Heart right ventricle (tissue), 16 donors: ENCODE measurements at regions not wholly inside any gene's neighbourhood (a gene's known extent, or its start where the extent isn't known, plus 50 kb on each side); places are given as distances from the start of the nearest gene placed in this dataset.

Experiments
- ATAC-seq, 8 donors: fragments of 200-7000 bp; cut with Tn5 transposase; one replicate each; pipeline ENCODE4 v1.9.1; 2020; ENCODE audit warnings: mild to moderate bottlenecking in 8 of 8, moderate library complexity in 8 of 8, moderate number of reproducible peaks in 1 of 8
- DNase-seq, 2 donors: peaks; one replicate each; pipeline ENCODE4 v3.0.0-alpha.2; 2020
- H3K27ac ChIP-seq, 10 donors: fragments of 200-600 bp; sonication (generic) in 2 of 10; one replicate each; pipeline versions ENCODE4 v1.5.0 to v1.8.0; 2020 to 2022; ENCODE audit warnings: mild to moderate bottlenecking in 3 of 10
- H3K27me3 ChIP-seq, 7 donors: fragments of 200-600 bp; one replicate each; pipeline ENCODE4 v1.8.0; 2021 to 2022; ENCODE audit warnings: mild to moderate bottlenecking in 2 of 7
- H3K36me3 ChIP-seq, 9 donors: fragments of 200-600 bp; sonication (generic) in 1 of 9; one replicate each; pipeline versions ENCODE4 v1.5.0 to v1.8.0; 2020 to 2022; ENCODE audit warnings: mild to moderate bottlenecking in 2 of 9
- H3K4me1 ChIP-seq, 9 donors: fragments of 200-600 bp; sonication (generic) in 1 of 9; one replicate each; pipeline versions ENCODE4 v1.5.0 to v1.8.0; 2020 to 2022; ENCODE audit warnings: mild to moderate bottlenecking in 4 of 9
- H3K4me3 ChIP-seq, 10 donors: fragments of 200-600 bp; sonication (generic) in 2 of 10; one replicate each; pipeline versions ENCODE4 v1.5.0 to v1.8.0; 2020 to 2022; ENCODE audit warnings: mild to moderate bottlenecking in 7 of 10, moderate library complexity in 2 of 10
- H3K9me3 ChIP-seq, 11 donors: fragments of 200-600 bp in 10 of 11; sonication (generic) in 2 of 11; one replicate each; pipeline versions ENCODE4 v1.5.0 to v1.8.0; 2013 to 2022; ENCODE audit warnings: mild to moderate bottlenecking in 2 of 11, control low read depth in 1 of 11, moderate library complexity in 1 of 11
- CTCF ChIP-seq, 9 donors: fragments of 200-600 bp; sonication (generic) in 2 of 9; IDR thresholded peaks; one replicate each; pipeline versions ENCODE4 v1.5.0 to v1.8.0; 2021 to 2022; ENCODE audit warnings: antibody characterized with exemption in 9 of 9, mild to moderate bottlenecking in 5 of 9, moderate library complexity in 1 of 9
- WGBS, 2 donors: extraction: QIAGEN DNeasy Blood & Tissue Kit; methylation state at CpG; one replicate each; pipeline ENCODE4 v1.1.7; 2013; ENCODE audit warnings: inconsistent platforms in 1 of 2; 5-methylcytosine and 5-hydroxymethylcytosine counted together
- intact Hi-C, 10 donors: fragments of 100-400 bp; cut with DNase I; formaldehyde crosslinking; loops; one replicate each; pipeline versions ENCODE4 v1.11.1 to v1.14.2; 2022
- donor health status: Arrhythmogenic right ventricular cardiomyopathy.
- donor health status: ischemic (EF 13 %, LVEDD 7.1; RV severe dilation, severe dysfunction).
- donor health status: healthy with polysubstance abuse.
- donor health status: DM: no; HTN: yes; CAD: no.
- donor health status: DM: no; HTN: no; CAD: no.
- donor health status: ischemic (EF 25% LVEDD 6.9; RV normal size, moderate dysfunction).
- donor health status: ischemic (EF 25% LVEDD 5.7; RV mildly dilated, moderate dysfunction).
- donor health status: healthy.
- donor health status: DM: yes; HTN: yes; CAD: no.
- donor health status: Ischemic cardiomyopathy.
- donor health status: ischemic (EF 35%, LVEDD 5.7; RV mildly dilated, moderate dysfunction).
- donor health status: nonischemic (EF 11% LVEDD 7.7; RV severe dilation, severe dysfunction).
- donor health status: DM: yes; HTN: yes; CAD: no.
- donor health status: PGD.
- donor health status: ischemic (EF 29% LVEDD 5.4; RV normal size, mild dysfunction).
- donor health status: nonischemic (EF 23%, LVEDD 6.1; RV moderate dilation, normal function).

- H3K4me3 ChIP-seq: no peak overlapping the region
Observed at GRCh38 chr5:166980666-166981065, 1310.8 kb upstream of the WWC1 start.

GRCh38 chr5:166982226-166982625 lies 1309.2 kb upstream of the WWC1 start:
- DNase-seq: no peak
- no peaks in the 10 kb centered on the region for H3K9me3 ChIP-seq
- H3K27me3 ChIP-seq: peaks cover 0 to 34% (median 13%) of the 10 kb centered on the region in 7 donors
- no peak for TF ChIP-seq CTCF (IDR thresholded peaks at IDR 0.05)
- no peak overlapping the region for H3K27ac ChIP-seq
- intact Hi-C loops: no loop called here
- no peaks in the 10 kb centered on the region for H3K36me3 ChIP-seq
- peaks cover 0 to 11% (median 6%) of the 10 kb centered on the region in 9 donors for H3K4me1 ChIP-seq
- ATAC-seq: no peak
- no peak overlapping the region for H3K4me3 ChIP-seq

More at GRCh38 chr5:166980666-166981065, 1310.8 kb upstream of the WWC1 start:
- no peak for TF ChIP-seq CTCF (IDR thresholded peaks at IDR 0.05)
- ATAC-seq: no peak
- no peaks in the 10 kb centered on the region for H3K36me3 ChIP-seq
- H3K4me1 ChIP-seq: peaks cover 0 to 11% (median 6%) of the 10 kb centered on the region in 9 donors
- intact Hi-C loops: no loop called here
- peaks cover 0 to 32% (median 10%) of the 10 kb centered on the region in 7 donors for H3K27me3 ChIP-seq
- no peak for DNase-seq
- no peaks in the 10 kb centered on the region for H3K9me3 ChIP-seq
- WGBS, 2 donors: 54 to 68% methylated on average over 1 of the region's 1 CpG
- no peak overlapping the region for H3K27ac ChIP-seq

- ATAC-seq: no peak
- Histone ChIP-seq H3K9me3 (no peaks in the 10 kb centered on the region), H3K27me3 (peaks cover 0 to 5% (median 0%) of the 10 kb centered on the region in 7 donors), H3K4me1 (peaks cover 0 to 8% (median 0%) of the 10 kb centered on the region in 9 donors), H3K4me3 (no peak overlapping the region), H3K36me3 (no peaks in the 10 kb centered on the region), H3K27ac (no peak overlapping the region)
- 81 to 89% methylated on average over 1 of the region's 1 CpG for WGBS, 2 donors
- no peak for TF ChIP-seq CTCF (IDR thresholded peaks at IDR 0.05)
- intact Hi-C loops: no loop called here
- no peak for DNase-seq
Observed at GRCh38 chr5:166991601-166992000, 1299.8 kb upstream of the WWC1 start.

- Histone ChIP-seq H3K4me3 (no peak overlapping the region), H3K27ac (no peak overlapping the region), H3K36me3 (no peaks in the 10 kb centered on the region), H3K4me1 (peaks cover 0 to 8% (median 0%) of the 10 kb centered on the region in 9 donors), H3K9me3 (no peaks in the 10 kb centered on the region), H3K27me3 (peaks cover 0 to under 1% (median 0%) of the 10 kb centered on the region in 7 donors)
- 83 to 85% methylated on average over 2 of the region's 2 CpGs for WGBS, 2 donors
- intact Hi-C loops: no loop called here
- TF ChIP-seq CTCF (IDR thresholded peaks at IDR 0.05): no peak
- DNase-seq: no peak
- no peak for ATAC-seq
Observed at GRCh38 chr5:166992108-166992507, 1299.3 kb upstream of the WWC1 start.
